ENCODE measurements at regions not wholly inside any gene's neighbourhood (a gene's known extent, or its start where the extent isn't known, plus 50 kb on each side); places are given as distances from the start of the nearest gene placed in this dataset.

DNA sequence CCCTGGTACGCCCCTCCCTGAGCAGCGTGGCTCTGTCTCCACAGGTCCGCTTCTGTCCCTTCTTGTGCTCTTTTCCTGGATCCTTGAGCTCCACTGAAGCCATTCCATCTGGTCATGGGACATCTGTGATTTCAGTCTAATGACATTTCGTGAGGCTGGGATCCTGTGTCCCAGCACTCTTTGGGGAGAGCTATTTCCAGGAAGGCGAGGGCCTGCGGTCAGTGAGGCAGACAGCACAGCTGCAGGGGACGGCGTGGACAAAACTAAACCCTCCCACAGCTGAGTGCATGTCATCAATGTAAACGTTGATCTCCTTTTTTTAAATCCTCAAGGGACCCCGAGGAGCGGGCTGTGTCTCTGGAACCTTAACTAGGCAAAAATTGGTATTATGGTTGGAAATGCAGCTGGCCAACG is 127.7 kb downstream of the DACT1 start:
- intact Hi-C loops (cut with DNase I) = no loop called here
- Histone ChIP-seq H3K9me3 (no peaks in the 10 kb centered on the region), H3K27me3 (replicated peaks; ENCODE audit: insufficient read depth) (no peaks in the 10 kb centered on the region), H3K4me3 (no peak overlapping the region), H3K27ac (no peak overlapping the region), H3K36me3 (no peaks in the 10 kb centered on the region), H3K4me1 (replicated peaks) (no peaks in the 10 kb centered on the region)
- TF ChIP-seq POLR2AphosphoS5 (IDR thresholded peaks at IDR 0.05) = no peak
- TF ChIP-seq, protein P1, sequence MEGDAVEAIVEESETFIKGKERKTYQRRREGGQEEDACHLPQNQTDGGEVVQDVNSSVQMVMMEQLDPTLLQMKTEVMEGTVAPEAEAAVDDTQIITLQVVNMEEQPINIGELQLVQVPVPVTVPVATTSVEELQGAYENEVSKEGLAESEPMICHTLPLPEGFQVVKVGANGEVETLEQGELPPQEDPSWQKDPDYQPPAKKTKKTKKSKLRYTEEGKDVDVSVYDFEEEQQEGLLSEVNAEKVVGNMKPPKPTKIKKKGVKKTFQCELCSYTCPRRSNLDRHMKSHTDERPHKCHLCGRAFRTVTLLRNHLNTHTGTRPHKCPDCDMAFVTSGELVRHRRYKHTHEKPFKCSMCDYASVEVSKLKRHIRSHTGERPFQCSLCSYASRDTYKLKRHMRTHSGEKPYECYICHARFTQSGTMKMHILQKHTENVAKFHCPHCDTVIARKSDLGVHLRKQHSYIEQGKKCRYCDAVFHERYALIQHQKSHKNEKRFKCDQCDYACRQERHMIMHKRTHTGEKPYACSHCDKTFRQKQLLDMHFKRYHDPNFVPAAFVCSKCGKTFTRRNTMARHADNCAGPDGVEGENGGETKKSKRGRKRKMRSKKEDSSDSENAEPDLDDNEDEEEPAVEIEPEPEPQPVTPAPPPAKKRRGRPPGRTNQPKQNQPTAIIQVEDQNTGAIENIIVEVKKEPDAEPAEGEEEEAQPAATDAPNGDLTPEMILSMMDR (IDR thresholded peaks at IDR 0.05) = no peak
- TF ChIP-seq POLR2A (IDR thresholded peaks at IDR 0.05) = no peak
- 84% methylated on average over 12 of the region's 12 CpGs for WGBS
- no peak for DNase-seq (ENCODE audit: low spot score)

DNA sequence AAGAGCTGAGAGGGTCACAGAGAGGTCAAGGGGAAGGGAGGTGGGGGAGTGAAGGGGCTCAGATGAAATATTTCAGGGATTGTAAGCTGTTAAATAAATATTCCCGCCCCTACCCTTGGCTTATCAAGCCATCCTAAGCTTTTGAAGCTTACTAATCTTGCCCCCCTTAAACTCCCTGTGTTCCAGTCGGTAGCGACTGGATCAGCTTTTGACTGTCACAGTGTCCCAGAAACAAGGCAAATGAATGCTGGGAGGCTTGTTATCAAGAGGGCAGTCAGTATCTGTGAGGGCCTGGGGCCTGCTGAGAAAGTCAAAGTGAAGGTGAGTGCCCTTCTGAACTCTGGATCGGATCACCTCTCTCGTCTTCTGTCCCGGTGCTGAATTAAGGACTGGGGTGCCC is 128.1 kb downstream of the DACT1 start:
- no peaks in the 10 kb centered on the region for H3K27me3 ChIP-seq (replicated peaks; ENCODE audit: insufficient read depth)
- H3K36me3 ChIP-seq = no peaks in the 10 kb centered on the region
- H3K4me1 ChIP-seq (replicated peaks) = no peaks in the 10 kb centered on the region
- WGBS = 88% methylated on average over 6 of the region's 6 CpGs
- TF ChIP-seq POLR2A (IDR thresholded peaks at IDR 0.05) = no peak
- TF ChIP-seq POLR2AphosphoS5 (IDR thresholded peaks at IDR 0.05) = no peak
- TF ChIP-seq, protein P1 (IDR thresholded peaks at IDR 0.05) = no peak
- no peak overlapping the region for H3K4me3 ChIP-seq
- H3K27ac ChIP-seq = no peak overlapping the region
- intact Hi-C loops (cut with DNase I) = no loop called here
- H3K9me3 ChIP-seq = no peaks in the 10 kb centered on the region
- DNase-seq (ENCODE audit: low spot score) = no peak

DNA sequence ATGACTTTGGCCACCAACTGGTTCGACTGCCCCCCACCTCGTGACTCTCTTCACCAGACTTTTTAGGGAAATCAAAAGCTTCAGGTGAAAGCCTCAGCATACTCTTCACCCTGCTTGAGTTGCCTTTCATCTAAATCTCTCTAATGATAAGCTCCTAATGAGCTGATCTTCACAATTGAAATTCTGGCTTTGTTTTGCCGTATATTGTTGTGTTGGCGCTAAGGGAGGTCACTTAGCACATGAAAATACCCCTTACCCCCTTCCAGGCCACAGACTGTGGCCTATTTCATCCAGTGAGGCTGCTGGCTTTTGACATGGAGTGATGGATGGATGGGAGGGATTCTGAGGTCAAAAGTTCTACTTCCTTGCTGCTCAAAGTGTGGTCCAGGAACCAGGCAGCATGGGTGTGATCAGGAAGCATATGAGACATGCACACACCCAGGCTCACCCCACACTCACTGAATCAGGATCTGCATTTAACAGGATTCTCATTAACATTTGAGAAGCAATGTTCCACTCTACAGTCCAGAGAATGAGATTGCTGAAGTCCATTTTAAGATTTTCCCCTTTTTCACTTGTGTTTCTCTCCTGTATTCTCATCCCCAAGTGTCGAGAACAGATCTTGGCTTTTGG is 131.4 kb downstream of the DACT1 start:
- Histone ChIP-seq H3K4me3 (no peak overlapping the region), H3K27ac (no peak overlapping the region), H3K4me1 (replicated peaks) (no peaks in the 10 kb centered on the region), H3K9me3 (no peaks in the 10 kb centered on the region), H3K36me3 (no peaks in the 10 kb centered on the region), H3K27me3 (replicated peaks; ENCODE audit: insufficient read depth) (no peaks in the 10 kb centered on the region)
- no peak for DNase-seq (ENCODE audit: low spot score)
- TF ChIP-seq POLR2AphosphoS5 (IDR thresholded peaks at IDR 0.05) (no peak), POLR2A (IDR thresholded peaks at IDR 0.05) (no peak)
- TF ChIP-seq, protein P1 (IDR thresholded peaks at IDR 0.05) = no peak
- intact Hi-C loops (cut with DNase I) = no loop called here
- 88% methylated on average over 5 of the region's 5 CpGs for WGBS

DNA sequence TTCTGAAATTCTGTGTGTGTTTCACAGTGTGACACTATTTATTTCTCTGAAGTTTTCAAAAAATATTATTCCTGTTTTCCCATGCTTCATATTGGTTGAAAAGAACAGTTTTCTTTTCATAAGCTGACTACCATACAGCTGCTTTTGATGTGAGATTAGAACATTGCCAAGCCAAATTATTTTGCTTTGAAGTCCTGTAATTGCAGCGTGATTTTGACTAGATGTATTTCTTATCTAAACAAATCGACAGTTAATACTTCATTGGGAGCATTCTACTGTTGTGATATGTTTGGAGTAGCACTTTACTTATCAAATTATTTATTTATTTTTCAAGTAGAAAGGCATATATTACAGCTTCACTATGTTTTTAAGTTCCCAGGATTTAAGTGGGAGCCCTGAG is 132.0 kb downstream of the DACT1 start:
- Histone ChIP-seq H3K4me3 (no peak overlapping the region), H3K36me3 (no peaks in the 10 kb centered on the region), H3K4me1 (replicated peaks) (no peaks in the 10 kb centered on the region), H3K27ac (no peak overlapping the region), H3K9me3 (no peaks in the 10 kb centered on the region), H3K27me3 (replicated peaks; ENCODE audit: insufficient read depth) (no peaks in the 10 kb centered on the region)
- 36% methylated on average over 2 of the region's 2 CpGs for whole genome bisulfite sequencing
- no peak for TF ChIP-seq POLR2AphosphoS5 (IDR thresholded peaks at IDR 0.05)
- no peak for TF ChIP-seq POLR2A (IDR thresholded peaks at IDR 0.05)
- TF ChIP-seq, protein P1 (IDR thresholded peaks at IDR 0.05) = no peak
- DNase-seq (ENCODE audit: low spot score) = no peak
- intact Hi-C loops (cut with DNase I) = no loop called here

DNA sequence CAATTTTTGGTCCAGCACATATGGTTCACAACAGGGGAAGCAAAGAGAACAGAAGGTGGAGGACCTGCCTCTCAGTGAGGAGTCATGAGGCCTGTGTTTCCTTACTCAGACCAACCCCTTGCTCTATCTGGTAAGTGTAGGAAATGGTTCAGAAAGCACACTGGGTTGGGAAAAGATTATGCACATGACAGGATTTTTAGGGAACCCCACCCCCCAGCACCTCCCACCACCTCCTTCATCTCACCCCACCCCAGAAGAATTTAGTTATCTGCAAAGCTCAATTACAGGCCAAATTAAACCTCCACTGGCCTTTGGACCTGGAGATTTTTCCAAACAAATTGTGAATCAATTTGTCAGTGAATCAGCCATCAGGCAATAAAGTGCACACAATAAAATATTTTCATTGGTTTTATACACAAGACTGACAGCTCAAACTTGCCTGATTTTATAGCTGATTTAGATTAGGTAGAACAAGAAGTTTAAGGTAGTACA is 132.8 kb downstream of the DACT1 start:
- intact Hi-C loops (cut with DNase I) = no loop called here

More for the DNA sequence above, 132.8 kb downstream of the DACT1 start:
- no peak for DNase-seq (ENCODE audit: low spot score)
- Histone ChIP-seq H3K9me3 (no peaks in the 10 kb centered on the region), H3K4me1 (replicated peaks) (no peaks in the 10 kb centered on the region), H3K36me3 (no peaks in the 10 kb centered on the region), H3K27me3 (replicated peaks; ENCODE audit: insufficient read depth) (no peaks in the 10 kb centered on the region), H3K4me3 (no peak overlapping the region), H3K27ac (no peak overlapping the region)
- TF ChIP-seq POLR2A (IDR thresholded peaks at IDR 0.05) (no peak), POLR2AphosphoS5 (IDR thresholded peaks at IDR 0.05) (no peak)
- TF ChIP-seq, protein P1 (IDR thresholded peaks at IDR 0.05) = no peak

Data from prostate gland (tissue), 2 donors.